HCT116 (cell line): ENCODE measurements at regions not wholly inside any gene's neighbourhood (a gene's known extent, or its start where the extent isn't known, plus 50 kb on each side); places are given as distances from the start of the nearest gene placed in this dataset.

Experiments used
- ATAC-seq: fragments of 200-7000 bp; cut with Tn5 transposase; 2 replicates; pipeline ENCODE4 v1.9.1; 2020; ENCODE audit warnings: mild to moderate bottlenecking, moderate library complexity
- BruUV-seq: library from RNA; stranded (reverse); fragments of 400-500 nt; replicated peaks from 2 replicates; lab custom pipeline; 2021; lab: Mats Ljungman, UMichigan
- CTCF ChIA-PET: fragments of 300-600 bp; sonication (Branson Sonifier 250); formaldehyde crosslinking; loops from one replicate; lab custom pipeline; 2021; ENCODE audit warnings: antibody characterized with exemption; lab: Charles Lee
- POLR2A ChIA-PET: fragments of 300-600, 350-600 bp; sonication (Branson Sonifier 250); formaldehyde crosslinking; loops from one replicate; lab custom pipeline; 2021; ENCODE audit warnings: antibody characterized with exemption; lab: Charles Lee
- RAD21 ChIA-PET, 2 experiments: fragments of 300-600 bp; sonication (Branson Sonifier 250); formaldehyde crosslinking; loops; one replicate each; lab custom pipeline; 2023; ENCODE audit warnings: low total read pairs in 2 of 2; ENCODE audit not compliant: uncharacterized antibody in 2 of 2, unreplicated experiment in 2 of 2, low non-redundant PET in 1 of 2; lab: Charles Lee
- DNase-seq: peaks from one replicate; pipeline ENCODE4 v3.0.0-alpha.2; 2010; ENCODE audit warnings: low read depth, low spot score
- H2AFZ ChIP-seq: fragments of 200-600 bp; shearing (Covaris generic), sonication (generic); 2 replicates; pipeline ENCODE4 v1.6.1; 2017; ENCODE audit warnings: low read depth, mixed run types, mixed read lengths, antibody characterized with exemption, low read length; ENCODE audit not compliant: poor library complexity, severe bottlenecking
- H3K27ac ChIP-seq: 2 replicates; pipeline ENCODE4 v1.5.1; 2012; ENCODE audit warnings: low read depth, low read length
- H3K27me3 ChIP-seq: fragments of 200-600 bp; sonication (generic); 2 replicates; pipeline ENCODE4 v1.6.1; 2016; ENCODE audit warnings: mixed run types, low read length, mixed read lengths; ENCODE audit not compliant: insufficient read depth
- H3K36me3 ChIP-seq, 2 experiments: fragments of 200-500 bp in 1 of 2; fragments of 200-600 bp in 1 of 2; sonication (Bioruptor generic) in 1 of 2; sonication (generic) in 1 of 2; 2 replicates each; pipeline versions ENCODE4 v1.5.1 to v1.6.1; 2014 to 2016; ENCODE audit warnings: low read length in 2 of 2, inconsistent platforms in 1 of 2, mixed read lengths in 1 of 2, mixed run types in 1 of 2; ENCODE audit not compliant: insufficient read depth in 2 of 2, control insufficient read depth in 1 of 2
- H3K4me1 ChIP-seq, 2 experiments: fragments of 200-600 bp in 1 of 2; sonication (generic) in 1 of 2; 2 replicates each; pipeline versions ENCODE4 v1.5.1 to v1.6.1; 2012 to 2017; ENCODE audit warnings: low read length in 2 of 2, inconsistent platforms in 1 of 2, mild to moderate bottlenecking in 1 of 2, mixed read lengths in 1 of 2, mixed run types in 1 of 2, moderate library complexity in 1 of 2; ENCODE audit not compliant: insufficient read depth in 2 of 2, control insufficient read depth in 1 of 2
- H3K4me2 ChIP-seq: fragments of 200-600 bp; sonication (generic); 2 replicates; pipeline ENCODE4 v1.6.1; 2017; ENCODE audit warnings: mixed run types, low read length, mixed read lengths
- H3K4me3 ChIP-seq, 2 experiments: fragments of 200-600 bp in 1 of 2; sonication (generic) in 1 of 2; replicated peaks in 1 of 2; 2 replicates each; pipeline ENCODE4 v1.5.1; 2011 to 2016; ENCODE audit warnings: low read length in 2 of 2, control low read depth in 1 of 2, low read depth in 1 of 2, mild to moderate bottlenecking in 1 of 2, mixed read lengths in 1 of 2, mixed run types in 1 of 2
- H3K79me2 ChIP-seq: fragments of 200-600 bp; sonication (generic); 2 replicates; pipeline ENCODE4 v1.6.1; 2017; ENCODE audit warnings: mild to moderate bottlenecking, mixed run types, low read length, moderate library complexity, mixed read lengths; ENCODE audit not compliant: insufficient read depth
- H3K9ac ChIP-seq: fragments of 200-600 bp; sonication (generic); 2 replicates; pipeline ENCODE4 v1.6.1; 2016; ENCODE audit warnings: low read length, mixed read lengths
- H3K9me2 ChIP-seq: fragments of 200-600 bp; sonication (generic), shearing (Covaris generic); 2 replicates; pipeline ENCODE4 v1.6.1; 2017; ENCODE audit warnings: mixed run types, mild to moderate bottlenecking, moderate library complexity; ENCODE audit not compliant: insufficient read depth
- H3K9me3 ChIP-seq, 2 experiments: fragments of 200-500 bp in 1 of 2; fragments of 200-600 bp in 1 of 2; sonication (Bioruptor generic) in 1 of 2; sonication (generic) in 1 of 2; 2 replicates each; pipeline ENCODE4 v1.6.1; 2014 to 2017; ENCODE audit warnings: low read length in 2 of 2, mixed read lengths in 2 of 2, inconsistent platforms in 1 of 2, low read depth in 1 of 2, mild to moderate bottlenecking in 1 of 2, mixed run types in 1 of 2, moderate library complexity in 1 of 2; ENCODE audit not compliant: control insufficient read depth in 1 of 2, insufficient read depth in 1 of 2
- H4K20me1 ChIP-seq: fragments of 200-600 bp; sonication (generic), shearing (Covaris generic); 2 replicates; pipeline ENCODE4 v1.6.1; 2017; ENCODE audit warnings: mixed run types, mild to moderate bottlenecking, moderate library complexity; ENCODE audit not compliant: insufficient read depth
- CTCF ChIP-seq, 3 experiments: fragments of 200-600 bp in 1 of 3; sonication (generic) in 1 of 3; IDR thresholded peaks in 2 of 3; conservative IDR thresholded peaks in 1 of 3; 2 replicates each; pipeline ENCODE4 v1.5.1; 2012 to 2017; ENCODE audit warnings: low read depth in 2 of 3, low read length in 2 of 3, antibody characterized with exemption in 1 of 3, borderline replicate concordance in 1 of 3, control low read depth in 1 of 3, mild to moderate bottlenecking in 1 of 3, mixed read lengths in 1 of 3, mixed run types in 1 of 3, moderate library complexity in 1 of 3; ENCODE audit not compliant: insufficient read depth in 1 of 3
- ELF1 ChIP-seq: IDR thresholded peaks from 2 replicates; pipeline ENCODE4 v1.6.1; 2012; ENCODE audit warnings: low read depth, borderline replicate concordance
- EZH2 ChIP-seq: fragments of 200-600 bp; sonication (generic); IDR thresholded peaks from 2 replicates; pipeline ENCODE4 v1.6.1; 2017; ENCODE audit warnings: antibody characterized with exemption, mixed run types
- JUND ChIP-seq: IDR thresholded peaks from 2 replicates; pipeline ENCODE4 v1.6.1; 2012
- MAX ChIP-seq: IDR thresholded peaks from 2 replicates; pipeline ENCODE4 v1.6.1; 2012
- POLR2A ChIP-seq: IDR thresholded peaks from 2 replicates; pipeline ENCODE4 v1.7.0; 2011; ENCODE audit warnings: borderline replicate concordance; ENCODE audit not compliant: insufficient read depth, insufficient read length; ENCODE audit errors: extremely low read depth
- RAD21 ChIP-seq: IDR thresholded peaks from 2 replicates; pipeline ENCODE4 v1.6.1; 2012; ENCODE audit warnings: low read depth, mild to moderate bottlenecking
- REST ChIP-seq: IDR thresholded peaks from 2 replicates; pipeline ENCODE4 v1.6.1; 2012; ENCODE audit warnings: low read depth
- YY1 ChIP-seq: IDR thresholded peaks from 2 replicates; pipeline ENCODE4 v1.6.1; 2011; ENCODE audit warnings: low read length, low read depth, moderate library complexity, mild to moderate bottlenecking; ENCODE audit not compliant: insufficient replicate concordance; ENCODE audit errors: extremely low read depth
- ZNF274 ChIP-seq: fragments of 200-500 bp; sonication (Bioruptor generic); IDR thresholded peaks from 2 replicates; pipeline ENCODE4 v1.6.1; 2014; ENCODE audit warnings: mild to moderate bottlenecking, low read depth, low read length, inconsistent platforms
- intact Hi-C: fragments of 100-400 bp; cut with micrococcal nuclease; formaldehyde crosslinking; loops from 2 replicates; pipeline ENCODE4 v1.10.0; 2022

- no peak overlapping the region for H3K9ac ChIP-seq
- peaks cover 11 to 30% of the 10 kb centered on the region in 2 experiments; a peak in 2 of 4 replicates for H3K9me3 ChIP-seq
- no peak overlapping the region for H2AFZ ChIP-seq
- no peak overlapping the region for H3K4me3 ChIP-seq
- H3K36me3 ChIP-seq = no peaks in the 10 kb centered on the region
- H3K4me1 ChIP-seq = no peaks in the 10 kb centered on the region
- ATAC-seq (no peak), DNase-seq (no peak)
- H4K20me1 ChIP-seq = no peaks in the 10 kb centered on the region
- no peak for TF ChIP-seq EZH2
- no peak for TF ChIP-seq REST
- intact Hi-C loops = no loop called here
- no peaks in the 10 kb centered on the region for H3K79me2 ChIP-seq
- no peaks in the 10 kb centered on the region for H3K9me2 ChIP-seq
- ChIA-PET RAD21 (no interaction called here), CTCF (no interaction called here), POLR2A (no interaction called here)
- no peak overlapping the region for H3K4me2 ChIP-seq
- BruUV-seq = no TSS peak
- H3K27ac ChIP-seq = no peak overlapping the region
- H3K27me3 ChIP-seq = no peaks in the 10 kb centered on the region
Observed at GRCh38 chr1:239833723-239834122, 258.0 kb upstream of the FMN2 start.

- H3K36me3 ChIP-seq = no peaks in the 10 kb centered on the region
- no peak overlapping the region for H3K27ac ChIP-seq
- no peak overlapping the region for H2AFZ ChIP-seq
- H3K9ac ChIP-seq = no peak overlapping the region
- H3K4me3 ChIP-seq = no peak overlapping the region
- no TSS peak for BruUV-seq
- H3K79me2 ChIP-seq = no peaks in the 10 kb centered on the region
- RAD21 ChIA-PET = no interaction called here
- H3K9me2 ChIP-seq = no peaks in the 10 kb centered on the region
- H4K20me1 ChIP-seq = no peaks in the 10 kb centered on the region
- POLR2A ChIA-PET = no interaction called here
- intact Hi-C loops = no loop called here
- no peaks in the 10 kb centered on the region for H3K27me3 ChIP-seq
- ATAC-seq (no peak), DNase-seq (no peak)
- H3K4me1 ChIP-seq = no peaks in the 10 kb centered on the region
- H3K9me3 ChIP-seq = peaks cover 11 to 26% of the 10 kb centered on the region in 2 experiments; a peak in 2 of 4 replicates
- CTCF ChIA-PET = no interaction called here
- H3K4me2 ChIP-seq = no peak overlapping the region
- TF ChIP-seq YY1 (no peak), POLR2A (no peak), ZNF274 (no peak), JUND (no peak), CTCF (IDR thresholded peaks at IDR 0.05 in 2 of 3, conservative IDR thresholded peaks at IDR 0.05 in 1 of 3; ENCODE audit: borderline replicate concordance in 1 of 3, insufficient read depth in 1 of 3, low read depth in 2 of 3, low read length in 2 of 3) (no peak), MAX (no peak), ELF1 (no peak), REST (no peak), RAD21 (no peak)
Observed at GRCh38 chr1:239835946-239836440, 255.7 kb upstream of the FMN2 start.
